ENCODE measurements at regions not wholly inside any gene's neighbourhood (a gene's known extent, or its start where the extent isn't known, plus 50 kb on each side); places are given as distances from the start of the nearest gene placed in this dataset.

- TF ChIP-seq CTCF (conservative IDR thresholded peaks at IDR 0.05; ENCODE audit: low read length) (no peak), EZH2phosphoT487 (IDR thresholded peaks at IDR 0.05; ENCODE audit: borderline replicate concordance) (no peak)
Measured at GRCh38 chr3:20405231-20405630, 219.2 kb upstream of the SGO1 start.

All from Loucy (cell line).